ENCODE measurements at regions not wholly inside any gene's neighbourhood (a gene's known extent, or its start where the extent isn't known, plus 50 kb on each side); places are given as distances from the start of the nearest gene placed in this dataset.
"Not testable (repeated sequence)": the region's sequence is repeated elsewhere in the genome, so short reads cannot be mapped to it uniquely, and the experiment has no call there.

DNA sequence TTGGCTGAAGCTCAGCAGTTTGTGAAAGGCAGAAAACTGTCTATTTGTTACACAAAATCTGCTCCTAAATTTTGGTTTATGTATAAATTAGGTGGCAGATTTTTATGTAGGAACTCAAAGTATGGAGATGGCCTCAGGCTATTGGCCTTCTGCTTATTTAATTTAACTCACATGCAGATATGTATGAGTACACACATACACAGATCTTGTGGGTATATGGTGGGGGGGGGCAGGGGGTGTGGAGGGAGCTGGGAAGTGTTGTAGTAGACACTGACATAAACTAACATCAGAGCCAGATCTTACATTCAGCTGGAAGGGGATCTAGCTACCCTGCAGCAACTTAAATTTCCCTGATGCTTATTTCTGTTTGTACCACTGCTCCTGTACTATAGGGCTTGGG, 170.8 kb downstream of the EPM2A start:
- H3K4me1 ChIP-seq (ENCODE audit: insufficient read depth, low read length), result no peaks in the 10 kb centered on the region
- no peaks in the 10 kb centered on the region for H3K36me3 ChIP-seq (ENCODE audit: insufficient read depth, low read length)
- H3K9ac ChIP-seq (ENCODE audit: low read length), result no peak overlapping the region
- H3K4me3 ChIP-seq (ENCODE audit: low read depth in 1 of 2, low read length in 2 of 2), result no peak overlapping the region
- H3K9me3 ChIP-seq (ENCODE audit: low read length), result no peaks in the 10 kb centered on the region
- no peaks in the 10 kb centered on the region for H3K27me3 ChIP-seq (ENCODE audit: control insufficient read depth in 1 of 2, insufficient read depth in 2 of 2, low read length in 2 of 2)
- no peak overlapping the region for H3K27ac ChIP-seq (ENCODE audit: low read depth, low read length)

DNA sequence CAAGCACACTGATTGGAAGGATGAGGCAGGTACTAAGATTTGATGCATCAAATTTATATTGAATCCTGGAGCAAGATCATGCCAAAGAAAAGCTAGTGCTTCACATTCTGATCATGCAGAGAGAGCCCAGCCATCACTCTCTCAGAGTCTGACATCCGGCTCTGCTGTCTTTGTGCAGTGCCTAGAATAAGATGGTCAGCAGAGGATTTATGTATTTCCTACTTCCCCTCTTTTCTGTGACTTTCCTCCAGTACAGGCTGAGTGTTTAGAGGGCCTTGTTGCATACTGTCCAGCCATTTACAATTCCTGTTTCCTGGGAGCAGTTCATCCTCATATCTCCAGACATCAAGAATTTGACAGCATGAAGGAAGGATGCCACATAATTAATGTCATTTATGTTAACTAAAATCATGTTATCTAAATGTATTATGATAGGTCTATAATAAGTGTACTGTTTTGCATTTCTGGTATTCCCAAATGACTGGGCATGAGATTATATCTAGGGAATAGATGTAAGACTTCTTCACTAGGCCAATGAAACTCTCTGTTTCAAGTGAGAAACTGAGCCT, 167.6 kb downstream of the EPM2A start:
- no peaks in the 10 kb centered on the region for H3K9me3 ChIP-seq (ENCODE audit: low read length)

DNA sequence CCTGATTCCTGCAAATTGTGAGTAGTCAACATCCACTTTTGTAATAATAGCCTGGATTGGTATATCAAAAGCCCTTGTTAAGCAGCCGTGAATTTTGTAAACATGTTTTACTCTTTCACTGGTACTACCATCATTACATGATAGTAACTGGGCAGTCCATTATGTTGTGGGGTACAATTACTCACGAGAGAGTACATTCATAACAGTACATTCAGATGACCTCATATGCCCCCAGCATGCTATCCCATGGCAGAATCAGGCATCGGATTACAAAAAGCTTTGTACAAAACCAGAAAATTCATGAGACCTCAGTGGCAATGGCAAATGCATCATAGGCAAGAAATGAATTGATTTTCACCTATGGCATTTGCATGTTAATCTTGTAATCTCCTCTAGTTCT, 166.2 kb downstream of the EPM2A start:
- no peak overlapping the region for H3K27ac ChIP-seq (ENCODE audit: low read depth, low read length)
- no peak overlapping the region for H3K9ac ChIP-seq (ENCODE audit: low read length)
- H3K4me1 ChIP-seq (ENCODE audit: insufficient read depth, low read length), result no peaks in the 10 kb centered on the region
- no peak overlapping the region for H3K4me3 ChIP-seq (ENCODE audit: low read depth in 1 of 2, low read length in 2 of 2)
- no peaks in the 10 kb centered on the region for H3K9me3 ChIP-seq (ENCODE audit: low read length)
- H3K27me3 ChIP-seq (ENCODE audit: control insufficient read depth in 1 of 2, insufficient read depth in 2 of 2, low read length in 2 of 2), result no peaks in the 10 kb centered on the region
- H3K36me3 ChIP-seq (ENCODE audit: insufficient read depth, low read length), result no peaks in the 10 kb centered on the region

More for the DNA sequence above, 167.6 kb downstream of the EPM2A start:
- Histone ChIP-seq H3K4me3 (ENCODE audit: low read depth in 1 of 2, low read length in 2 of 2) (no peak overlapping the region), H3K27ac (ENCODE audit: low read depth, low read length) (no peak overlapping the region), H3K9ac (ENCODE audit: low read length) (no peak overlapping the region), H3K27me3 (ENCODE audit: control insufficient read depth in 1 of 2, insufficient read depth in 2 of 2, low read length in 2 of 2) (no peaks in the 10 kb centered on the region), H3K36me3 (ENCODE audit: insufficient read depth, low read length) (no peaks in the 10 kb centered on the region), H3K4me1 (ENCODE audit: insufficient read depth, low read length) (no peaks in the 10 kb centered on the region)

DNA sequence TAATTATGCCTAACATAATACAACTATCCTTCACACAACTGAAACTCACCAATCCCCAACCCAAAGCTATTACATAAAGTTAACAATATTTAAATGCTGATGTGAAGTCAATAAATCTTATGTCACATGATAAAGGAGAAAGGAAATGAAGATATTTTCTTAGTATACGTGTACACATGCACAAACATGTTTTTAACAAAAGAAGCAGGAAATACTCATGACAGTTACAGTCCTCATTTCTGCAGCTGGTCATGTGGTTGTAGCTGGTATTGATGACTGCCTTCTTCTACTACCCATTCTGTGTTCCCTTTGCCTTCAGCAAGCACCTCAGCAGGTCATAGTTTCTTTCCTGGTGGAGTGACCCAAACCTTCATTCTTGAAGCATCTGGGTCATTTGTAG, 165.0 kb downstream of the EPM2A start:
- not testable (repeated sequence) for H3K27ac ChIP-seq (ENCODE audit: low read depth, low read length); H3K27me3 ChIP-seq (ENCODE audit: control insufficient read depth in 1 of 2, insufficient read depth in 2 of 2, low read length in 2 of 2); H3K4me1 ChIP-seq (ENCODE audit: insufficient read depth, low read length); H3K9me3 ChIP-seq (ENCODE audit: low read length); H3K4me3 ChIP-seq (ENCODE audit: low read depth in 1 of 2, low read length in 2 of 2); H3K9ac ChIP-seq (ENCODE audit: low read length); H3K36me3 ChIP-seq (ENCODE audit: insufficient read depth, low read length)

DNA sequence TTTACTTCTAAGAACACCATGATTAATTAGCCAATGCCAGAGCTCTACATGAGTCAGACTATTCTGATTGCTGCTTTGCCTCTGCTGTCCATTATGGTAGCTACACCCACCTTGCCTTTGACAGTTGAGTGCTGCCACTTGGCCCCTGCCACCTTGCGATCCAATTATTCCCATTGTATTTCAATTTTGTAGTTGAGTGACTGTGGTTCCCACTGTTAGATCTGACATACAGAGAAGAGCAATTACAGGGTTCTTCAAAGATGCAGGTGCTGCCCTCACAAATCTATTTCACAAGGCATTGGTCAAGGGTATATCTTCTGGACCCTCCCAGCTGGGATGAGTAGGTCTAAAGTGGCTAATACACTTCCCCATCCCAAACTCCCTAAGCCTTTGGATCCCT, 161.1 kb downstream of the EPM2A start:
- H3K36me3 ChIP-seq (ENCODE audit: insufficient read depth, low read length); H3K9me3 ChIP-seq (ENCODE audit: low read length); H3K9ac ChIP-seq (ENCODE audit: low read length); H3K4me3 ChIP-seq (ENCODE audit: low read depth in 1 of 2, low read length in 2 of 2); H3K4me1 ChIP-seq (ENCODE audit: insufficient read depth, low read length); H3K27ac ChIP-seq (ENCODE audit: low read depth, low read length); H3K27me3 ChIP-seq (ENCODE audit: control insufficient read depth in 1 of 2, insufficient read depth in 2 of 2, low read length in 2 of 2): not testable (repeated sequence)
